ENCODE measurements at regions not wholly inside any gene's neighbourhood (a gene's known extent, or its start where the extent isn't known, plus 50 kb on each side); places are given as distances from the start of the nearest gene placed in this dataset.
A peak's percentile ranks its signal among the peaks of the same experiment; 100 is the strongest.

DNA sequence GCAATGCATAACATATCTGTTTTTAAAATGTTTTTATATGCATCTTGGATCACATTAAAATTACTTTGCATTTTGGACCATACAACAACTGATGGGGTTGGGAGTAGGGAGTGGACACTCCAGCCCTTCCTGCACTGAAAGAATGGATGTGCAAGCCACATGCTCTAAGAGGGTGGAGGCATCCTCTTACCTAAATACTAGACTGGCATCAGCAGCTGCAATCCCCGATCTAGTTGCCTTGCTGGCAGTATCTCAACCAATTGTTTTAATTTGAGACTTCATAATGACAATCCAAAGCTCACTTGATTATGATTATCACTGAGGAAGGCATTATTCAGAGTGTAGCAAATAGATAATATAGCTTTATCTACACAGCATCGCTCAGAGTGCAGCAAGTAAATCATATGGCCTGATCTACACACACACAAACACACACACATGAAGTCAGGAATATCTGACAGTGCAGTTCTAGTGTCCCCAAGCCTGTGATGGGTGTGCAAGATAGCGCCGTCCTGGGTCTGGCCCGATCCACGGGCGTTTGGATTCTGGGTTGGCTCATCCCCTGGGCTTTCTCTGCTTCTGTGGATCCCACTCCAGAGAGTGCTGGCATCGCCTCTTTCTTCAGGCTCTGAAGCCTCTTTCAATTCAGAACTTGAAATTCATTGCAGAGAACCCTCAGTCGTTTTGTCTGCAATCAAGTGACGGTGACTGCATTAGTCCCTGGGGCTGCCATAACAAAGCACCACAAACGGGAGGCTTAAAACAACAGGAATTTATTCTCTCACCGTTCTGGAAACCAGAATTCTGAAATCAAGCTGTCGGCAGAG is 181.3 kb downstream of the ETS2 start:
- no peak for DNase-seq (ENCODE audit: low read depth)

DNA sequence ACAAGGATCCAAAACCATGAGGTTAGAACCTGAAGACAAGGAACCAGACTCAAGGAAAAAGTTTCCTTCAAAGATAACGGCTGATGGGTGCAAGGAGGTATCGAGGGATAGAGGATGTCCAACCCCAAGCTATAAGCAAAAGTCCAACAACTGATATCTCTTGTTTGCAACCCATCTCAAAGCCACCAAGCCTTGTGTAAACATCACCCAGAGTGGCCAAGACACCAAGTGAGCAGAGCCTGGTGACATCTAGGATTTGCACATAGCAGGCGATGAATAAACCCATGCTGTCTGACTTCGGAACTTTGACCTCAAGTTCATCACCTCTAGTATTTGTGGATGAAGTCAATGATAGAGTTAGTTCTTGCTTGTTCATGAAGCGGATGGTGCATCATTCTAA is 180.7 kb downstream of the ETS2 start:
- no peak for DNase-seq (ENCODE audit: low read depth)

DNA sequence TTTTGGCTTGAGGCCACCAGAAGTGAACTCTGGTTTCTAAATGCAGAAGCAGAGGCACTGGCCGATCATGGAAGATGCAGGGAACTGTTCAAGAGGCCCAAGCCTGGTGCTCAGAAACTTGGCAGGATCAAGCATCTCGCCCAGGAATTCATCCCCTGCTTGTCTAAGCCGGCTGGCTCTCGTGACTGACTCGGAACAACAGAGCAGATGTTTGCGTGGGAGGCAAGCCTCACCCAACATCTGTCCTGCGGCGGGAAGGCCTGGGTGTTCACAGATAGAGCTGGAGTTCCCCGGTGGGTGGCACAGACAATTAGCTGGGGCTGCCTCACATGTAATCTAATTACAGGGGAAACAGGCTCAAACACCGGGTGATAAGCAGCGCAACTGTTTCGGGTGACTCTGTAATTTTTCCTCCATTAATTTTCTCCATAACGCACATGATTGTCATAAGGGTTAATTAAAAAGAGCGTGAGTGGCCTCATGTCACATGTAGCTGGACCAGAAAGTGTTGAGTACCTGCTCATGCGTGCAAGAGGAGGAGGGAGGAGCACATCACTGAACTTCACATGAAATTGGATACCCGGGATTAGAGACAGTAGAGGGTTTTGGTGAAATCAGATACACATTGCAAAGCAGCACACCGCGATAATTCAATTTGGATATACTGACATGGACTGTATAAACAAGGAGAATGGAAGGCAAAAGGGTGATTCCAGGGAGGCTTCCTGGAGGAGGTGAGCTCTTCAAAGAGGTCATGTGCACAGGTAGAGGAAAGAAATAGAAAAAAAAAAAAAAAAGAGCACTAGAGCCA is 180.0 kb downstream of the ETS2 start:
- no peak for DNase-seq (ENCODE audit: low read depth)

DNA sequence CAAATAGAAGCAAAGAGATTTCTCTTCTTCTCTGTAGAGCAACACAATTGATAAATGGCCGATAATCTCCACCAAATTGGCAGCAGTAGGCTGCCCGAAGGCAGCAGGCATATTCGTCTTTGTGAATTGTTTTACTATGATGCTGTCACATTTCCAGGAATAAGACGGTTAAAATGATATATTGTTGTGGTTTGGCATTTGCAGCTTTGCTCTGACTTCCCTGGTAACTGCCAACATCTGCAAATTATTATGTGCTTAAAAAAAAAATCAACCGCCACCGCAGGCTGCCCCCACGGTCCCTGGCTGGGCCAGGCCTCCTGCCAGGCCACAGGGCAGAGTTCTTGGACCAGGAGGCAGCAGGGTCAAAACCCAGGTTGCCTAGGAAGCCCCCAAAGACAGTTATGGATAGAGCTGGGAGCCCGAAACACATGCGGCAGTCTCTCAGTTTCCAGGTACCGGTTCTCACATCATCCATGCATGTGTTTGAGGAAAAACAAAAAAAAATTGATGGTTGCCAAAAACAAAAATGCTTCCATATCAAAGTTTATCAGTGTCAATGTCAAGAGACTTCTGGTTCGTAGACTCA is 179.3 kb downstream of the ETS2 start:
- peak; percentile 26 for DNase-seq (ENCODE audit: low read depth)

- no peak for DNase-seq (ENCODE audit: low read depth)
Observed at GRCh38 chr21:38984568-38984967, 178.8 kb downstream of the ETS2 start.

DNA sequence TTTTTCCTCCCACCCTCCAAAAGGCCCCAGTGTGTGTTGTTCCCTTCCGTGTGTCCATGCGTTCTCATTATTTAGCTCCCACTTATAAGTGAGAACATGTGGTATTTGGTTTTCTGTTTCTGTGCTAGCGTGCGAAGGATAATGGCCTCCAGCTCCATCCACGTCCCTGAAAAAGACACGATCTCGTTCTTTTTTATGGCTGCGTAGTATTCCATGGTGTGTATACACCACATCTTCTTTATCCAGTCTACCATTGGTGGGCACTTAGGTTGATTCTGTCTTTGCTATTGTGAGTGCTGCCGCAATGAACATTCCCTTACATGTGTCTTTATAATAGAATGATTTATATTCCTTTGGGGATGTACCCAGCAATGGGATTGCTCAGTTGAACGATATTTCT is 177.8 kb downstream of the ETS2 start:
- no peak for DNase-seq (ENCODE audit: low read depth)

DNA sequence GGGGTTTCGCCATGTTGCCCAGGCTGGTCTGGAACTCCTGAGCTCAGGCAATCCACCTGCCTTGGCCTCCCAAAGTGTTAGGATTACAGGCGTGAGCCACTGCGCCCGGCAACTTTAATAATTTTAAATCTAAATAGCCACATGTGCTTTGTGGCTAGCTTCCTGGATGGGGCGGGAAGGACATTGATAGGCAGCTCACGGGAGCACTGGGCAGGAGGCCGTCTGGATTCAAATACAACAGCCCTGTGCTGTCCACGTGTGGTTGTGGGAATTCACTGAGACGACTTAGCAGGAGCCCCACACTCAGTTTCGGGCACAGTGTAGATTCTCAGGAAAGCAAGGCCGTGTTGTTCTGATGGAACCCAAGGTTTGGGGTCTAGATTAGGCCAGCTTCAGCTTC is 177.1 kb downstream of the ETS2 start:
- DNase-seq (ENCODE audit: low read depth) = no peak

DNA sequence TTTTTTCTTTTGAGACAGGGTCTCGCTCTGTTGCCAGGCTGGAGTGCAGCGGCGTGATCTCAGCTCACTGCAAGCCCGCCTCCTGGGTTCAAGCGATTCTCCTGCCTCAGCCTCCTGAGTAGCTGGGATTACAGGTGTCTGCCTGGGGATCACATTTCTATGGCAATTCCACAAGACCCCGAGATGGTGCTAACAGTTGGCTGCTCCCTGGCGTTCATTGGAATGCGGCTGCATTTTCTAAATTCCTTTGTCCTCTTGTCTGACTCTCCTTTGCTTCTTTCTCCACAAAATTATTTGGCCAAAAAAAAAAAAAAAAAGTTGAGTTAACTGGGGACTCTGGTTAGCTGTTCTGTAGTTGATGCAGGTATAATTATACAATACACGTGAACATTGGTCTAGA is 176.4 kb downstream of the ETS2 start:
- DNase-seq (ENCODE audit: low read depth) = peak; percentile 10

GRCh38 chr21:38980416-38981313 is 174.9 kb downstream of the ETS2 start:
- DNase-seq (ENCODE audit: low read depth) = no peak

- DNase-seq (ENCODE audit: low read depth) = no peak
Observed at GRCh38 chr21:38979271-38980121, 173.8 kb downstream of the ETS2 start.

DNA sequence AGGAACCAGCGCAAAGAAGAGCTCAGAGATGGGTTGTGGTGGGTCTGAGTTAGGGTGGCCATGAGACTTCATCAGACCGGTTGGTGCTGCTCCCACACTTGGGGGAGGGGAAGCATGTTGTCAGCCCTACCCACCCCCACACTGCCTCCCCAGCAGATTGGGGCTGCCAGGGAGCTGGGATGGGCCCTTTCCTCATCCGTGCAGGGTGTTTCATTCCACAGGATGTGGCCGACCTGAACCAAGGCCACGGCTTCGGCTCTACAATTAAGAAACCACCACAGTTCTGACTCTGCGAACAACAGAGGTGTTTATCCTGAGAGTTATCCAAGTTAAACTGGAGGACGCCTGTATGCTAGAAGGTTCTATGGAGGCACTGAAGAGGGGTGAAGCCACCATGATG is 171.2 kb downstream of the ETS2 start:
- DNase-seq (ENCODE audit: low read depth) = no peak

DNA sequence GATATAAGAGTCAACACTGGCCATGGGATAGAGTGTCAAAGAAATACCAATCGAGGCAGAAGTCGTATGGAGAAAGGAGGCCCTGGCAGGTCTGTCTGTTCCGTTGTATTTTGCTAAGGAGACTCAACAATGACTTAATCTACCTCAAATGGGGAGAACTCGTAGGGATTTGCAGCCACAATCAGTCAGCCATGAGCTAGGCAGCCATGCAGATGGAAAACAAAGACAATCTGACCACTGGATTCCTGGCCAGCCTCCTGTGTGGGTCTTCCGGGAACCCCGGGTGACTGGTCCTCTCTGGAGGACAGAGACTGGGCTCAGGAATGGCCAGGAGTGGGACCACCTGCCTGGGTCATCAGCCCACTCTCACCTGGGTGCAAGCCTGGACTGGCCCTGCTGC is 167.8 kb downstream of the ETS2 start:
- no peak for DNase-seq (ENCODE audit: low read depth)

DNA sequence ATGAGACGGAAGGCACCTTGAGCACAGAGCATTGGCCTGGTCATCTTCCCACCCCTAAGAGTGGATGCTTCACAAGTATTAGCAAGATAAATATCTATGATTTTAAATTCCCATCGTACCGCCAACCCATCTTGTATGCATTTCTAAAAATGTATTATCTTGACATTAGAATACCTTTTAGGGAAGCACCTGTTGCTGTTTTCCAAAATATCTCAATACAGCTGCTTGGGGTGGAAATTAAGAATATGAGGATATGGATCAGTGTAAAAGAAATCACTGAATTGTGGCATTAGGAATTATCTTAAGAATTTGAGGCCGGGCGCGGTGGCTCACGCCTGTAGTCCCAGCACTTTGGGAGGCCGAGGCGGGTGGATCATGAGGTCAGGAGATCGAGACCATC is 166.3 kb downstream of the ETS2 start:
- DNase-seq (ENCODE audit: low read depth) = no peak

DNA sequence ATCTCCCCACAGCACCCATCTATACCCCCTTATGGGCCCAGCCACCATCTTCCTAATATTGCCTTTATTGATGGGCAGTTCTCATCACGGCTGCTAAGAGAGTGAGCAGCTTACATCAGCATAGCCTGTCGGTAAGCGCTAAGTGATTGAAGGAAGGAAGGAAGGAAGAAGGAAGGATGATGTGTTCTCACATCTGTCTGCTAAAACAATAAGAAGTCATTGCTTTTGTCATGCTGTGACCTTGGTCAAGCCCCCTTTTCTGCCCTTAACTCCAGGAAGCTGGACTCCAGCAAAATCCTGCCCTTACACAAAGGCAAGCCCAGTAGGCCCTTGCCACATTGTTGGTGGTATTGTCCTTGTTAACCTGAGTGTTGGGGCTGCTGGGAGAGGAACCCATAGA is 165.0 kb downstream of the ETS2 start:
- no peak for DNase-seq (ENCODE audit: low read depth)

DNA sequence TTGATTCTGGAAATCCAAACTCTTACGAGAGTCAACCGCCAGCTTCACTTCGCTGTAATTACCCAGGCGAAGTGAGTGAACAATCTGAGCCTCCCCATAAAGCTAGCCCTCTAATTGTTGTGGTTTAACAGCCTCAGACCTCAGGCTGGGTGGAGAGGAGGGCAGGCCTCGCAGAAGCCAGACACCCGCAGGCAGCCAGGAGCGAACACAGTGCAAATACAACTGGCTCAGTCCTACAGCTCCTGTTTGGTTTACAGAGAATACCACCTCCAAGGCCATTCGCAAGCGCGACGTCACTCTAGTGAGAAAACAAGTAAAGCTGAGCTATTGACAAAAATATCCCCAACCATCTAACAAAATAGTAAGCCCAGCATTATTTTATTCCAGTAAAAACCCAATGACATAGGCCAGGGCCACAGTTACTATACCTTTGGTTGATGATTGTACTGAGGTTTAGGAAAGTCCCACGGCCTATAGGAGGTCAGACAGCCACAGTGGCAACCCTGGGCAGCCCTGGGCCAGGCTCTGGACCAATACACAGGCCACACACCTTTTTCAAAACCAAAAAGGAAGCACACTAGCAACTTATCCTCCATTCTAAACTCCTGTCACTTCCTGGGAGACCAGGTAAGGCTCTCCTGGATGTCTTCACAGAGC is 163.3 kb downstream of the ETS2 start:
- no peak for DNase-seq (ENCODE audit: low read depth)

DNA sequence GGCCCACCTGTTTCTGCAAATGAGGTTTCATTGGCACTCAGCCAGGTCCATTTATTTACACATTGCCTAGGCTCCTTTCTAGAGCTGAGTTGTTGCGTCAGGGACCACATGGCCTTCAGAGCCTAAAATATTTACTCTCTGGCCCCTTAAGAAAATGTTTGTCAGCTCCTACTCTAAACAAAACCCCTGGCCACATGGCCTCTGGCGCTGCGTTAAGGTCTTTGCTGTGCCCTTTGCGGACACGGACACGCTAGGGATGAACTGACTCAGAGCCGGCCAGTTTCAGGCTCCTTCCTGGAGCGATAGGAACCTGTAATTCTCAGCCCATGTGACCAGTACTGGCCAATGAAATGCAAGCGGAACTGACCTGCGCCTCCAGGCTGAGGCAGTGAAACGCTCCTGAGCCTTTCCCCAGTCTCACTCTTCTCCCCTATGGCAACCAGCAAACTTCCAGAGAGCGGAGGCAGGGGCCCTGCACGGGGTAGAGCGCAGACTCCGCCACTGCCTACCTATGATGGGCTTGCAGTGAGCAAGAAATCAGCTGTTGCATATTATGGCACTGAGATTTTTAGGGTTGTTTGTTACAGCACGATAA is 160.3 kb downstream of the ETS2 start:
- DNase-seq (ENCODE audit: low read depth) = no peak

DNA sequence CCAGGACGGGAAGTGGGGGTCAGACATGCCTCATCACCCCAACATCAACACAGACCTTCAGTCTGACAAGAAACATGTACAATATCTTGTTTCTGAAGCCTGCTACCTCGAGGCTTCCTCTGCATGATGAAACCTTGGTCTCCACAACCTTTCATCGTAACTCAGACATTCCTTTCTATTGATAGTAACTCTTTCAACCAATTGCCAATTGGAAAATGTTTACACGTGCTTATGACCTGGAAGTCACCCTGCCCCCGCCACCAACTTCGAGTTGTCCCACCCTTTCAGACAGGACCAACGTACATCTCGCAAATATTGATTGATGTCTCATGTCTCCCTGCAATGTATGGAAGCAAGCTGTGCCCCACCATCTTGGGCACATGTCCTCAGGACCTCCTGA is 159.5 kb downstream of the ETS2 start:
- no peak for DNase-seq (ENCODE audit: low read depth)

DNA sequence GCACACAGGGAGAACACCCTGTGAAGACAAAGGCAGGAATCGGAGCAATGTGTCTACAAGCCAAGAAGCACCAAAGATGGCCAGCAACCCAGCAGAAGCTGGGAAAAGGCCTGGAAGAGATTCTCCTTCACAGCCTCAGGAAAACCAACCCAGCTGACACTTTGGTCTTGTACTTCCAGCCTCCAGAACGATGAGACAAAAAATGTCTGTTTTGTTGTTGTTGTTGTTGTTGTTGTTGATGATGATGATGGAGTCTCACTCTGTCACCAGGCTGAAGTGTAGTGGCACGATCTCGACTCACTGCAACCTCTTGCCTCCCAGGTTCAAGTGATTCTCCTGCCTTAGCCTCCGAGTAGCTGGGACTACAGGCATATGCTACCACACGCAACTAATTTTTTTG is 157.3 kb downstream of the ETS2 start:
- no peak for DNase-seq (ENCODE audit: low read depth)

DNA sequence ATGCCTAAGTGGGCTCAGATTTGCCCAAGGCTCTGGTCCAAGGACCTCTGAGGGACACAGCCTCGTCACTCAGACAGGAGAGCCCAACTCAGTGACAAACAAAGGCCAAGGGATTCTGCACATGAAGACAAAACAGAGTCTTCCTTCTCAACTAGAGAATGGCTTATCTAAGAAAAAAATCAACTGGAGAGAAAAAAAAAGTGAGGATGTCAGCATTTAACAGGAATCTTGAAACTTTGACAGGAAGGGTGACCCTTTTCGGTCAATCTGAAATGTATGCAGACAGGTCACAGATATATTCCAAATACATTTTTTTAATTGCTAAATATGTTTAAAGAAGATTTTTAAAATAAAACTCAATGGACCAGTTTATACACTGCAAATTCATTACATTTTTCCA is 154.5 kb downstream of the ETS2 start:
- no peak for DNase-seq (ENCODE audit: low read depth)

- DNase-seq (ENCODE audit: low read depth) = no peak
Observed at GRCh38 chr21:38959692-38960061, 153.9 kb downstream of the ETS2 start.

Data from HT1080 (cell line).